ENCODE measurements at regions not wholly inside any gene's neighbourhood (a gene's known extent, or its start where the extent isn't known, plus 50 kb on each side); places are given as distances from the start of the nearest gene placed in this dataset.

DNA sequence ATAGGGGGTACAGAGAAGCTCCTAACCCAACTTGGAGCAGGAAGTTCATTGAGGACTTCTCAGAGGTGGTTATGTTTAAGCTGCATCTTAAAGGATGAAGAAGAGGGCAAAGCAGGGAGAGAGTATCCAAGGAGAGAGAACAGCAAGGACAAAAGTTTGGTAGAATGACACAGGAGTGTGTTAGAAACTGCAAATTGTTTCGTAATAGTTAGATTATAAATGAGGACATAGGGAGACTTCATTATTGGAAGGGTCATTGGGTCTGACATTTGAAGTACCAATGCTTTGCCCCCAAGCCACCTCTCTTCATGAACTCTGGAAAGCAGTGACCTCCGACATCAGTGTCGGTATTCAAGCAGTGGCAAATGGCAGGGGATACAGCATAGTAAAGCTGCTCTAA lies 209.6 kb upstream of the JUN start:
- TF ChIP-seq POLR2AphosphoS5 (IDR thresholded peaks at IDR 0.05; ENCODE audit: low read depth, low read length) (no peak), SIN3A (IDR thresholded peaks at IDR 0.05; ENCODE audit: borderline replicate concordance, insufficient read depth, low read length) (no peak), FOXP2 (optimal IDR thresholded peaks at IDR 0.05; ENCODE audit: borderline replicate concordance, extremely low read depth, extremely low read length, insufficient read depth) (no peak), TAF1 (IDR thresholded peaks at IDR 0.05; ENCODE audit: borderline replicate concordance, insufficient read depth, low read length) (no peak)
- TF ChIP-seq, protein P1, sequence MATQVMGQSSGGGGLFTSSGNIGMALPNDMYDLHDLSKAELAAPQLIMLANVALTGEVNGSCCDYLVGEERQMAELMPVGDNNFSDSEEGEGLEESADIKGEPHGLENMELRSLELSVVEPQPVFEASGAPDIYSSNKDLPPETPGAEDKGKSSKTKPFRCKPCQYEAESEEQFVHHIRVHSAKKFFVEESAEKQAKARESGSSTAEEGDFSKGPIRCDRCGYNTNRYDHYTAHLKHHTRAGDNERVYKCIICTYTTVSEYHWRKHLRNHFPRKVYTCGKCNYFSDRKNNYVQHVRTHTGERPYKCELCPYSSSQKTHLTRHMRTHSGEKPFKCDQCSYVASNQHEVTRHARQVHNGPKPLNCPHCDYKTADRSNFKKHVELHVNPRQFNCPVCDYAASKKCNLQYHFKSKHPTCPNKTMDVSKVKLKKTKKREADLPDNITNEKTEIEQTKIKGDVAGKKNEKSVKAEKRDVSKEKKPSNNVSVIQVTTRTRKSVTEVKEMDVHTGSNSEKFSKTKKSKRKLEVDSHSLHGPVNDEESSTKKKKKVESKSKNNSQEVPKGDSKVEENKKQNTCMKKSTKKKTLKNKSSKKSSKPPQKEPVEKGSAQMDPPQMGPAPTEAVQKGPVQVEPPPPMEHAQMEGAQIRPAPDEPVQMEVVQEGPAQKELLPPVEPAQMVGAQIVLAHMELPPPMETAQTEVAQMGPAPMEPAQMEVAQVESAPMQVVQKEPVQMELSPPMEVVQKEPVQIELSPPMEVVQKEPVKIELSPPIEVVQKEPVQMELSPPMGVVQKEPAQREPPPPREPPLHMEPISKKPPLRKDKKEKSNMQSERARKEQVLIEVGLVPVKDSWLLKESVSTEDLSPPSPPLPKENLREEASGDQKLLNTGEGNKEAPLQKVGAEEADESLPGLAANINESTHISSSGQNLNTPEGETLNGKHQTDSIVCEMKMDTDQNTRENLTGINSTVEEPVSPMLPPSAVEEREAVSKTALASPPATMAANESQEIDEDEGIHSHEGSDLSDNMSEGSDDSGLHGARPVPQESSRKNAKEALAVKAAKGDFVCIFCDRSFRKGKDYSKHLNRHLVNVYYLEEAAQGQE (IDR thresholded peaks at IDR 0.05; ENCODE audit: insufficient read depth in 1 of 2, low read depth in 2 of 2, low read length in 2 of 2) = no peak

GRCh38 chr1:58994664-58995063 lies 210.8 kb upstream of the JUN start:
- TF ChIP-seq, protein P1 (IDR thresholded peaks at IDR 0.05; ENCODE audit: insufficient read depth in 1 of 2, low read depth in 2 of 2, low read length in 2 of 2) = no peak
- no peak for TF ChIP-seq POLR2AphosphoS5 (IDR thresholded peaks at IDR 0.05; ENCODE audit: low read depth, low read length)
- TF ChIP-seq TAF1 (IDR thresholded peaks at IDR 0.05; ENCODE audit: borderline replicate concordance, insufficient read depth, low read length) = no peak
- no peak for TF ChIP-seq FOXP2 (optimal IDR thresholded peaks at IDR 0.05; ENCODE audit: borderline replicate concordance, extremely low read depth, extremely low read length, insufficient read depth)
- TF ChIP-seq SIN3A (IDR thresholded peaks at IDR 0.05; ENCODE audit: borderline replicate concordance, insufficient read depth, low read length) = no peak

GRCh38 chr1:58996341-58997059 lies 212.7 kb upstream of the JUN start:
- TF ChIP-seq TAF1 (IDR thresholded peaks at IDR 0.05; ENCODE audit: borderline replicate concordance, insufficient read depth, low read length) = no peak
- no peak for TF ChIP-seq POLR2AphosphoS5 (IDR thresholded peaks at IDR 0.05; ENCODE audit: low read depth, low read length)

DNA sequence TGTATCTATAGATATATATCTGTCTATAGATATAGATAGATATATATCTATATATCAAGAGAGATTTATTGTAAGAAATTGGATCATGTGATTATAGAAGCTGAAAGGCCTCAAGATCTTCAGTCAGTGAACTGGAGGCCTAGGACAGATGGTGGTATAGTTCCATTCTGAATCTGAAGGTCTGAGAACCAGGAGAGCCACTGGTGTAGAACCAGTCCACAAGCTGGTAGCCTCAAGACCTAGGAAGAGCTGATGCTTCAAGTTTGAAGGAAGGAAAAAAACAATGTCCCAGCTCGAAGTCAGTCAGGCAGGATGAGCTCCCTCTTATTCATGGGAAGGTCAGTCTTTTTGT lies 213.2 kb upstream of the JUN start:
- no peak for TF ChIP-seq FOXP2 (optimal IDR thresholded peaks at IDR 0.05; ENCODE audit: borderline replicate concordance, extremely low read depth, extremely low read length, insufficient read depth)
- no peak for TF ChIP-seq TAF1 (IDR thresholded peaks at IDR 0.05; ENCODE audit: borderline replicate concordance, insufficient read depth, low read length)
- no peak for TF ChIP-seq POLR2AphosphoS5 (IDR thresholded peaks at IDR 0.05; ENCODE audit: low read depth, low read length)
- TF ChIP-seq, protein P1 (IDR thresholded peaks at IDR 0.05; ENCODE audit: insufficient read depth in 1 of 2, low read depth in 2 of 2, low read length in 2 of 2) = no peak
- no peak for TF ChIP-seq SIN3A (IDR thresholded peaks at IDR 0.05; ENCODE audit: borderline replicate concordance, insufficient read depth, low read length)

- TF ChIP-seq FOXP2 (optimal IDR thresholded peaks at IDR 0.05; ENCODE audit: borderline replicate concordance, extremely low read depth, extremely low read length, insufficient read depth) (no peak), TAF1 (IDR thresholded peaks at IDR 0.05; ENCODE audit: borderline replicate concordance, insufficient read depth, low read length) (no peak), SIN3A (IDR thresholded peaks at IDR 0.05; ENCODE audit: borderline replicate concordance, insufficient read depth, low read length) (no peak), POLR2AphosphoS5 (IDR thresholded peaks at IDR 0.05; ENCODE audit: low read depth, low read length) (no peak)
- TF ChIP-seq, protein P1 (IDR thresholded peaks at IDR 0.05; ENCODE audit: insufficient read depth in 1 of 2, low read depth in 2 of 2, low read length in 2 of 2) = no peak
Measured at GRCh38 chr1:58997637-58998036, 213.8 kb upstream of the JUN start.

Measured in PFSK-1 (cell line).